Spleen (tissue), 11 donors: ENCODE measurements at regions not wholly inside any gene's neighbourhood (a gene's known extent, or its start where the extent isn't known, plus 50 kb on each side); places are given as distances from the start of the nearest gene placed in this dataset.

Source experiments
- DNase-seq: peaks from one replicate; pipeline ENCODE4 v3.0.0-alpha.2; 2020
- H3K27ac ChIP-seq, 8 donors: fragments of 200-600 bp; sonication (generic) in 7 of 8; 1 replicate in 4 of 8; 2 replicates in 4 of 8; pipeline versions ENCODE4 v1.5.0 to v1.8.0; 2016 to 2021; ENCODE audit warnings: inconsistent platforms in 4 of 8, mild to moderate bottlenecking in 4 of 8, moderate library complexity in 1 of 8
- H3K27me3 ChIP-seq, 7 donors: fragments of 200-600 bp; sonication (generic) in 6 of 7; replicated peaks in 1 of 7; 1 replicate in 4 of 7; 2 replicates in 3 of 7; pipeline versions ENCODE4 v1.5.0 to v1.8.0; 2016 to 2021; ENCODE audit warnings: inconsistent platforms in 3 of 7, mild to moderate bottlenecking in 1 of 7
- H3K36me3 ChIP-seq, 6 donors: fragments of 200-600 bp; sonication (generic) in 5 of 6; 1 replicate in 4 of 6; 2 replicates in 2 of 6; pipeline versions ENCODE4 v1.5.0 to v1.8.0; 2016 to 2021; ENCODE audit warnings: inconsistent platforms in 2 of 6
- H3K4me1 ChIP-seq, 6 donors: fragments of 200-600 bp; sonication (generic) in 5 of 6; 1 replicate in 3 of 6; 2 replicates in 3 of 6; pipeline versions ENCODE4 v1.5.0 to v1.8.0; 2016 to 2021; ENCODE audit warnings: inconsistent platforms in 3 of 6
- H3K4me3 ChIP-seq, 8 donors: fragments of 200-600 bp; sonication (generic) in 7 of 8; 1 replicate in 4 of 8; 2 replicates in 4 of 8; pipeline versions ENCODE4 v1.5.0 to v1.8.0; 2016 to 2021; ENCODE audit warnings: inconsistent platforms in 4 of 8, mild to moderate bottlenecking in 4 of 8, moderate library complexity in 2 of 8
- H3K9me3 ChIP-seq, 8 donors: fragments of 200-600 bp; sonication (generic) in 7 of 8; 1 replicate in 4 of 8; 2 replicates in 4 of 8; pipeline versions ENCODE4 v1.5.0 to v1.8.0; 2016 to 2021; ENCODE audit warnings: inconsistent platforms in 4 of 8
- CTCF ChIP-seq, 11 experiments: fragments of 200-600 bp in 7 of 11; fragments of 450-650 bp in 4 of 11; sonication (generic) in 4 of 11; IDR thresholded peaks in 8 of 11; conservative IDR thresholded peaks in 3 of 11; 1 replicate in 7 of 11; 2 replicates in 4 of 11; pipeline versions ENCODE4 v1.4.0 to v1.8.0; 2016 to 2021; ENCODE audit warnings: antibody characterized with exemption in 11 of 11, inconsistent platforms in 4 of 11, mild to moderate bottlenecking in 1 of 11
- POLR2A ChIP-seq, 3 donors: fragments of 450-650 bp; IDR thresholded peaks; one replicate each; pipeline ENCODE4 v1.5.1; 2017; ENCODE audit warnings: antibody characterized with exemption in 3 of 3, mild to moderate bottlenecking in 1 of 3
- POLR2AphosphoS5 ChIP-seq, 3 donors: sonication (generic); formaldehyde crosslinking; IDR thresholded peaks; one replicate each; pipeline ENCODE4 v1.5.1; 2017; ENCODE audit warnings: antibody characterized with exemption in 3 of 3
- WGBS, 5 donors: extraction: QIAGEN DNeasy Blood & Tissue Kit in 3 of 5; methylation state at CpG; one replicate each; pipeline versions ENCODE4 v1.1.5 to v1.1.7; 2013 to 2018; 5-methylcytosine and 5-hydroxymethylcytosine counted together
- intact Hi-C: fragments of 100-400 bp; cut with DNase I; formaldehyde crosslinking; loops from one replicate; pipeline ENCODE4 v1.15.0; 2023; ENCODE audit warnings: low total_unique reads
- donor health status: healthy with polysubstance abuse.
- donor health status: DM: no; HTN: no; CAD: no; lungs with moderate emphysema.
- donor health status: DM: no; HTN: no; CAD: no.
- donor health status: Bipolar disorder and iron deficiency.
- donor health status: healthy.
- donor health status: DM: no; HTN: no; CAD: no.
- donor health status: DM: yes; HTN: yes; CAD: no.

- no peak for DNase-seq
- Histone ChIP-seq H3K27ac (no peak overlapping the region), H3K9me3 (no peaks in the 10 kb centered on the region), H3K36me3 (no peaks in the 10 kb centered on the region), H3K4me1 (no peaks in the 10 kb centered on the region), H3K4me3 (no peak overlapping the region), H3K27me3 (no peaks in the 10 kb centered on the region)
- intact Hi-C loops: no loop called here
- WGBS, 5 donors: 28 to 39% (median 33%) methylated on average over 4 to 5 of the region's 5 CpGs; no CpG with 5 or more reads in 2 of the 5 donors
- TF ChIP-seq POLR2AphosphoS5 (IDR thresholded peaks at IDR 0.05): no peak
- no peak for TF ChIP-seq POLR2A (IDR thresholded peaks at IDR 0.05)
- no peak for TF ChIP-seq CTCF (IDR thresholded peaks at IDR 0.05 in 8 of 11, conservative IDR thresholded peaks at IDR 0.05 in 3 of 11)
Observed at GRCh38 chrY:15326673-15327072, 802.3 kb downstream of the NLGN4Y start.

GRCh38 chrY:15328848-15329247, 804.5 kb downstream of the NLGN4Y start:
- Histone ChIP-seq H3K4me3 (no peak overlapping the region), H3K4me1 (no peaks in the 10 kb centered on the region), H3K36me3 (no peaks in the 10 kb centered on the region), H3K9me3 (no peaks in the 10 kb centered on the region), H3K27ac (no peak overlapping the region), H3K27me3 (no peaks in the 10 kb centered on the region)
- DNase-seq: no peak
- WGBS, 5 donors: 83 to 100% (median 84%) methylated on average over 1 to 3 of the region's 3 CpGs; no CpG with 5 or more reads in 2 of the 5 donors
- intact Hi-C loops: no loop called here
- TF ChIP-seq POLR2AphosphoS5 (IDR thresholded peaks at IDR 0.05) (no peak), POLR2A (IDR thresholded peaks at IDR 0.05) (no peak)

GRCh38 chrY:15343522-15343921, 819.2 kb downstream of the NLGN4Y start:
- intact Hi-C loops: no loop called here
- H3K27me3 ChIP-seq: no peaks in the 10 kb centered on the region
- DNase-seq: no peak
- H3K4me1 ChIP-seq: no peaks in the 10 kb centered on the region
- no peak overlapping the region for H3K4me3 ChIP-seq
- H3K27ac ChIP-seq: no peak overlapping the region
- H3K9me3 ChIP-seq: no peaks in the 10 kb centered on the region
- H3K36me3 ChIP-seq: no peaks in the 10 kb centered on the region
- no peak for TF ChIP-seq CTCF (IDR thresholded peaks at IDR 0.05 in 8 of 11, conservative IDR thresholded peaks at IDR 0.05 in 3 of 11)
- TF ChIP-seq POLR2AphosphoS5 (IDR thresholded peaks at IDR 0.05): no peak
- TF ChIP-seq POLR2A (IDR thresholded peaks at IDR 0.05): no peak
- WGBS, 5 donors: 31 to 42% methylated on average over 4 of the region's 4 CpGs; no CpG with 5 or more reads in 3 of the 5 donors

- TF ChIP-seq POLR2AphosphoS5 (IDR thresholded peaks at IDR 0.05) (no peak), POLR2A (IDR thresholded peaks at IDR 0.05) (no peak), CTCF (IDR thresholded peaks at IDR 0.05 in 8 of 11, conservative IDR thresholded peaks at IDR 0.05 in 3 of 11) (no peak)
- H3K36me3 ChIP-seq: no peaks in the 10 kb centered on the region
- DNase-seq: no peak
- 74 to 87% (median 82%) methylated on average over 4 of the region's 4 CpGs; no CpG with 5 or more reads in 2 of the 5 donors for WGBS, 5 donors
- no peak overlapping the region for H3K27ac ChIP-seq
- H3K4me1 ChIP-seq: no peaks in the 10 kb centered on the region
- no peaks in the 10 kb centered on the region for H3K9me3 ChIP-seq
- no peaks in the 10 kb centered on the region for H3K27me3 ChIP-seq
- H3K4me3 ChIP-seq: no peak overlapping the region
- intact Hi-C loops: no loop called here
Observed at GRCh38 chrY:15345471-15346155, 821.3 kb downstream of the NLGN4Y start.
